ENCODE measurements at regions not wholly inside any gene's neighbourhood (a gene's known extent, or its start where the extent isn't known, plus 50 kb on each side); places are given as distances from the start of the nearest gene placed in this dataset.

GRCh38 chr4:187565416-187565815, 430.2 kb upstream of the ZFP42 start:
- TF ChIP-seq POLR2AphosphoS5 (IDR thresholded peaks at IDR 0.05; ENCODE audit: low read depth, low read length) (no peak), REST (IDR thresholded peaks at IDR 0.05; ENCODE audit: insufficient read depth in 1 of 2, low read depth in 2 of 2, low read length in 2 of 2) (no peak), TAF1 (IDR thresholded peaks at IDR 0.05; ENCODE audit: borderline replicate concordance, insufficient read depth, low read length) (no peak), SIN3A (IDR thresholded peaks at IDR 0.05; ENCODE audit: borderline replicate concordance, insufficient read depth, low read length) (no peak), FOXP2 (optimal IDR thresholded peaks at IDR 0.05; ENCODE audit: borderline replicate concordance, extremely low read depth, extremely low read length, insufficient read depth) (no peak)

- TF ChIP-seq TAF1 (IDR thresholded peaks at IDR 0.05; ENCODE audit: borderline replicate concordance, insufficient read depth, low read length) (no peak), FOXP2 (optimal IDR thresholded peaks at IDR 0.05; ENCODE audit: borderline replicate concordance, extremely low read depth, extremely low read length, insufficient read depth) (no peak), POLR2AphosphoS5 (IDR thresholded peaks at IDR 0.05; ENCODE audit: low read depth, low read length) (no peak), SIN3A (IDR thresholded peaks at IDR 0.05; ENCODE audit: borderline replicate concordance, insufficient read depth, low read length) (no peak), REST (IDR thresholded peaks at IDR 0.05; ENCODE audit: insufficient read depth in 1 of 2, low read depth in 2 of 2, low read length in 2 of 2) (no peak)
Observed at GRCh38 chr4:187569871-187570270, 425.7 kb upstream of the ZFP42 start.

DNA sequence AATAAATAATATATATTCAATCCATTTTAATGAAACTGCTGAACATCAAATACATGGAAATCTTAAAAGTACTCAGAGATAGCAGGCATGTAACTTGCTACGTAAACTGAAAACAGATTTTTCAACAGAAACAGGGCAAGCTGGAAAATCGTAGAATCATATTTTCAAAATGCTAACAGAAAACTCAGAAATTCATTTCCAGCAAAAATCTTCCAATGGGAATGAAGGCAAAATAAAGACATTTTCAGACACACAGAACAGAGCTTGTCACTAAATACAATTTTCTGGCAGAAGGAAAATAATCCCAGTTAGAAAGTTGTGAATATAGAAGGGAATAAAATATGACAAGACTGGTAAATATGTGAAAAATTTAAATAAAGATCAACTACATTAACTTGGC, 419.9 kb upstream of the ZFP42 start:
- TF ChIP-seq TAF1 (IDR thresholded peaks at IDR 0.05; ENCODE audit: borderline replicate concordance, insufficient read depth, low read length) (no peak), REST (IDR thresholded peaks at IDR 0.05; ENCODE audit: insufficient read depth in 1 of 2, low read depth in 2 of 2, low read length in 2 of 2) (no peak), FOXP2 (optimal IDR thresholded peaks at IDR 0.05; ENCODE audit: borderline replicate concordance, extremely low read depth, extremely low read length, insufficient read depth) (no peak), POLR2AphosphoS5 (IDR thresholded peaks at IDR 0.05; ENCODE audit: low read depth, low read length) (no peak)

DNA sequence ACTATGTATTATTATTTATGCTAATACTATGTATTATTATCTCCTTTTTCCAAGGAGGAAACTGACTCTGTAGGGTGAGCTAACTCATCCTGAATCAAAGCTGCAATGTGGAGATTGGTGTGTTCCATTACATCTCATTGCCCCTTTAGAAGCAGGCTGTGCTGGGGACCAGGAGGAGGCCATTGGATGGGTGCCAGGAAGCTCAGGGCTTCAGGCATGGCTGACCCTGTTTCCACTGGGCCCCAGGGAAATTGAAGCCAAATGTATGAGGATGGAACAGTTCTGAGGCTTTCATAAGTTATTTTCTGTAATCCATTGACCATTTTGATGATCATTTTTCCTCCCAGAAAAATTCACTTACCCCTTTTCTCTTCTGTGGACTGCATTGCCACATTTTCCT, 418.8 kb upstream of the ZFP42 start:
- no peak for TF ChIP-seq SIN3A (IDR thresholded peaks at IDR 0.05; ENCODE audit: borderline replicate concordance, insufficient read depth, low read length)
- no peak for TF ChIP-seq TAF1 (IDR thresholded peaks at IDR 0.05; ENCODE audit: borderline replicate concordance, insufficient read depth, low read length)
- no peak for TF ChIP-seq FOXP2 (optimal IDR thresholded peaks at IDR 0.05; ENCODE audit: borderline replicate concordance, extremely low read depth, extremely low read length, insufficient read depth)
- no peak for TF ChIP-seq REST (IDR thresholded peaks at IDR 0.05; ENCODE audit: insufficient read depth in 1 of 2, low read depth in 2 of 2, low read length in 2 of 2)
- no peak for TF ChIP-seq POLR2AphosphoS5 (IDR thresholded peaks at IDR 0.05; ENCODE audit: low read depth, low read length)

DNA sequence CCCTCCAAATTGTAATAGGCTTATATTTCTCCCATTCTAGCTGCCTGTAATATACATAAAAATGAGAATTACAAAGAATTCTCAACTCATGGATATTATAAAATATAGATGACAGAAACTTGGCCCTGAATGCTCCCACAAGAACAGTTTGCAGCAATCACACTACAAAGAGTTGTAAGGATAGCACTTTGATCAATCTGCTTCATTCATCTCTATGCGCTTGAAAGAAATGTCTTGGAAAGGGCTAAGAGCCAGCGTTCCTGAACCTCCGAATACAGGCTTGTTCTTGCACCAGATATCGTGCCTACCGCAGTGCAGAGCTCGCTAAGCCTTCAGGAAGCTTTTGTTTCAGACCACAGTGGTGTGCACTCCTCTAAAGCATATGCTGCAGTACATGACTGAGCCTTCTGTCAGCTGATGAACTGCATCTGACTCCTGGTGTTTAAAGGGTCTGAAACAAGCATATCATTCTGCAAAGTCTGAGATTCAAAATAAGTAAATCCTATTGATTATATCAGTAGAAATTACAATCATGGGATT, 417.6 kb upstream of the ZFP42 start:
- TF ChIP-seq REST (IDR thresholded peaks at IDR 0.05; ENCODE audit: insufficient read depth in 1 of 2, low read depth in 2 of 2, low read length in 2 of 2) (no peak), POLR2AphosphoS5 (IDR thresholded peaks at IDR 0.05; ENCODE audit: low read depth, low read length) (no peak), SIN3A (IDR thresholded peaks at IDR 0.05; ENCODE audit: borderline replicate concordance, insufficient read depth, low read length) (no peak), FOXP2 (optimal IDR thresholded peaks at IDR 0.05; ENCODE audit: borderline replicate concordance, extremely low read depth, extremely low read length, insufficient read depth) (no peak), TAF1 (IDR thresholded peaks at IDR 0.05; ENCODE audit: borderline replicate concordance, insufficient read depth, low read length) (no peak)
